Endodermal cell (in vitro differentiated cells): ENCODE measurements at regions not wholly inside any gene's neighbourhood (a gene's known extent, or its start where the extent isn't known, plus 50 kb on each side); places are given as distances from the start of the nearest gene placed in this dataset.
A peak's percentile ranks its signal among the peaks of the same experiment; 100 is the strongest.

Experiments used
- DNase-seq: peaks from one replicate; pipeline ENCODE4 v3.0.0-alpha.2; 2017
- H3K27ac ChIP-seq: 2 replicates; pipeline ENCODE4 v1.5.1; 2013; ENCODE audit warnings: mild to moderate bottlenecking, low read depth, low read length, moderate library complexity
- H3K27me3 ChIP-seq: 2 replicates; pipeline ENCODE4 v1.6.1; 2013; ENCODE audit warnings: mild to moderate bottlenecking, low read length, moderate library complexity; ENCODE audit not compliant: insufficient read depth, control insufficient read depth, poor library complexity, severe bottlenecking
- H3K36me3 ChIP-seq: 2 replicates; pipeline ENCODE4 v1.7.0; 2013; ENCODE audit warnings: mild to moderate bottlenecking, low read length, moderate library complexity; ENCODE audit not compliant: control insufficient read depth, insufficient read depth
- H3K4me1 ChIP-seq: one replicate; pipeline ENCODE4 v1.7.0; 2013; ENCODE audit warnings: low read length; ENCODE audit not compliant: control insufficient read depth, insufficient read depth
- H3K4me3 ChIP-seq: 2 replicates; pipeline ENCODE4 v1.5.1; 2013; ENCODE audit warnings: mild to moderate bottlenecking, low read length, moderate library complexity
- H3K9ac ChIP-seq: 2 replicates; pipeline ENCODE4 v1.6.1; 2013; ENCODE audit warnings: mild to moderate bottlenecking, low read length, moderate library complexity; ENCODE audit not compliant: poor library complexity, severe bottlenecking; ENCODE audit errors: extremely low read depth
- H3K9me3 ChIP-seq: 2 replicates; pipeline ENCODE4 v1.6.1; 2013; ENCODE audit warnings: mild to moderate bottlenecking, low read length, moderate library complexity; ENCODE audit not compliant: control insufficient read depth
- H3K27ac Mint-ChIP-seq: 2 replicates; pipeline ENCODE4 v1.8.0; 2020; ENCODE audit warnings: mixed read lengths
- H3K27me3 Mint-ChIP-seq: 2 replicates; pipeline ENCODE4 v1.8.0; 2021; ENCODE audit warnings: mild to moderate bottlenecking, mixed read lengths; ENCODE audit not compliant: insufficient read depth
- H3K36me3 Mint-ChIP-seq: 2 replicates; pipeline ENCODE4 v1.8.0; 2020; ENCODE audit warnings: low read depth, mixed read lengths
- H3K4me1 Mint-ChIP-seq: 2 replicates; pipeline ENCODE4 v1.8.0; 2020; ENCODE audit warnings: mixed read lengths
- H3K4me3 Mint-ChIP-seq: 2 replicates; pipeline ENCODE4 v1.8.0; 2020; ENCODE audit warnings: mild to moderate bottlenecking, moderate library complexity, mixed read lengths
- H3K9me3 Mint-ChIP-seq: 2 replicates; pipeline ENCODE4 v1.8.0; 2020; ENCODE audit warnings: mild to moderate bottlenecking, mixed read lengths
- WGBS, 2 experiments: methylation state at CpG; one replicate each; pipeline versions ENCODE4 v1.1.5 to v1.1.7; 2013; ENCODE audit warnings: missing lambda C conversion rate in 2 of 2, mixed read lengths in 1 of 2; ENCODE audit not compliant: insufficient coverage in 1 of 2, insufficient read length in 1 of 2; 5-methylcytosine and 5-hydroxymethylcytosine counted together
- TF ChIP-seq, protein P1 (sequence below): fragments of 200-600 bp; sonication (generic); conservative IDR thresholded peaks from 2 replicates; pipeline ENCODE4 v1.5.0; 2021; ENCODE audit warnings: antibody characterized with exemption, mild to moderate bottlenecking

DNA sequence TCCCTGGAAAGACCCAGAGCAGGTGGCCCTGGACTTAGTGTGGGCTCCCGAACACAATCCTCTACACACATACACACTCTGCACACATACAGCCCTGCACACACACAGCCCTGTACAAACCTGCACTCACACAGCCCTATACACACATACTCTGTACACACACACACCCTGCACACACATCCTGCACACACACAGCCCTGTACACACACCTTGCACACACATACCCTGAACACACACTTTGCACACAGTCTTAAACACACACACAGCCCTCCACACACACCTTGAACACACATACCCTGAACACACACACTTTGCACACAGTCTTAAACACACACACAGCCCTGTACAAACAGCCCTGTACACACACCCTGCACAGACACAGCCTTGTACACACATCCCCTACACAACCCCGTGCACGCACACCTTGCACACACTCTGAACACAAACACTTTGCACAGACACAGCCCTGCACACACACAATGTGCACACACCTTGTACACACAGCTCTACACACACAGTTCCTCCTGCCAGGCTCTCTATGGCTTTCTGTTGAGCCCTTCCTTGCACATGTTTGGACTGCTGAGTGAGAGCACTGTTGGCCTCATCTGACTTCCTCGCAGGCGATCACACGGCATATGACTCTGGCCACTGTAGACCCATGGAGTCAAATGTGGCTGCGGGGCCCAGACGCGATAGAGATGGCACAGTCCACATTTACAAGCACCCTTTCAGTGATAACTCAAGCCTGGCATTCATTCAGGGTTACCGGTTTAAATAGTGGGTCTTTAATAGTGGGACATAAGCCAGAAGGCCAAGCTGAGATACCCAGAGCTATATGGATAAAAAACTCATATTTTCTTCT lies 245.7 kb upstream of the IRX1 start:
- Mint-ChIP-seq H3K36me3 (no peaks in the 10 kb centered on the region), H3K4me1 (peaks cover 18% of the 10 kb centered on the region), H3K4me3 (no peak overlapping the region), H3K27me3 (peaks cover 8% of the 10 kb centered on the region), H3K9me3 (no peaks in the 10 kb centered on the region), H3K27ac (no peak overlapping the region)
- WGBS, 2 experiments = 92 to 100% methylated on average over 5 to 10 of the region's 10 CpGs
- Histone ChIP-seq H3K9ac (no peak overlapping the region), H3K4me1 (no peaks in the 10 kb centered on the region), H3K36me3 (no peaks in the 10 kb centered on the region), H3K27ac (no peak overlapping the region), H3K4me3 (no peak overlapping the region), H3K9me3 (no peaks in the 10 kb centered on the region), H3K27me3 (no peaks in the 10 kb centered on the region)
- TF ChIP-seq, protein P1, sequence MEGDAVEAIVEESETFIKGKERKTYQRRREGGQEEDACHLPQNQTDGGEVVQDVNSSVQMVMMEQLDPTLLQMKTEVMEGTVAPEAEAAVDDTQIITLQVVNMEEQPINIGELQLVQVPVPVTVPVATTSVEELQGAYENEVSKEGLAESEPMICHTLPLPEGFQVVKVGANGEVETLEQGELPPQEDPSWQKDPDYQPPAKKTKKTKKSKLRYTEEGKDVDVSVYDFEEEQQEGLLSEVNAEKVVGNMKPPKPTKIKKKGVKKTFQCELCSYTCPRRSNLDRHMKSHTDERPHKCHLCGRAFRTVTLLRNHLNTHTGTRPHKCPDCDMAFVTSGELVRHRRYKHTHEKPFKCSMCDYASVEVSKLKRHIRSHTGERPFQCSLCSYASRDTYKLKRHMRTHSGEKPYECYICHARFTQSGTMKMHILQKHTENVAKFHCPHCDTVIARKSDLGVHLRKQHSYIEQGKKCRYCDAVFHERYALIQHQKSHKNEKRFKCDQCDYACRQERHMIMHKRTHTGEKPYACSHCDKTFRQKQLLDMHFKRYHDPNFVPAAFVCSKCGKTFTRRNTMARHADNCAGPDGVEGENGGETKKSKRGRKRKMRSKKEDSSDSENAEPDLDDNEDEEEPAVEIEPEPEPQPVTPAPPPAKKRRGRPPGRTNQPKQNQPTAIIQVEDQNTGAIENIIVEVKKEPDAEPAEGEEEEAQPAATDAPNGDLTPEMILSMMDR = no peak
- peak; percentile 29 for DNase-seq

DNA sequence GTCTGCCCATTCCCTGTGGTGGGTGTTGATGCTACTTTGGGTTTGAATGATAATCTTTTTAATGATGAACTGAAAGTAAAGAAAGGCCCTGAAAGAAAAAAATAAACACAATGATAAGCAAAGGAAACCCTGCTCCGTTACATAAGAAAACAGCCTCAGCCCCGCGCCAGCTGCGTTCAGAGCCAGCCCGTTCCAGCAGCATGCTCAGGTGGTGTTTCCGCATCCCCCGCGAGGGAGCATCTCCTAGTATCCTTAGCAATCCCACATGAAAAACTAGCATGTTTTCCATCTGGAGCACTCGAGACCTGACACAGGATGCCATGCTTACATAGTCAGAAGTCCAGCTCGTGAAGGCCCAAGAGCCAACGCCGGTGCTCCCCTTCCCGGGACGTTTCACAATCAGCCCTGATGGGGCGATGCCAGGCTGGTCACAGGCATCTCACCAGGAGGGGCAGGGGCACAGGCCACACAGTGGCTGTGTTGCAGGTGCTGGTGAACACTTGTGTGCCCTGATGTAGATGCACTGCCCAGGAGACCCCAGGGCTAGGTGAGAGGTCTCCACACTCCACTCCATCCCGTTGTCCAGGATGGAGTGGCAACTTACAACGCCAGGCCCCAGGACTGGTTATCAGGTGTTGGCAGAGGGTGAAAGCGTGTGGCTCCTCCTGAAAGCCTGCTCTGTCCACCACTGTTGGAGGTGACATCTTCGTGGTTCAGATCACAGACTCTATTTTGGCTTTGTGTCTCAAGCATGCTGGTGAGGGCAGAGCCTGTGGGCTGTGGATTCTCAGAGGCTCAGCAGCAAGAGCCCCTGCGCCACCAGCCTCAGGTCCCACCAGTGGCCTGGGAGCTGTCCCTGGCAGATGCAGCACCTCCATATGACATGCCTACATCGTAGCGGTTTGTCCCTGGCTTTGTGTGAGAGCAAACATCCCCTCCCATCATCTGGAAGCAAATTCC lies 246.8 kb upstream of the IRX1 start:
- H3K4me3 Mint-ChIP-seq = no peak overlapping the region
- Histone ChIP-seq H3K4me1 (no peaks in the 10 kb centered on the region), H3K9me3 (no peaks in the 10 kb centered on the region), H3K27ac (no peak overlapping the region), H3K36me3 (no peaks in the 10 kb centered on the region), H3K4me3 (no peak overlapping the region), H3K9ac (no peak overlapping the region), H3K27me3 (no peaks in the 10 kb centered on the region)
- WGBS, 2 experiments = 91 to 92% methylated on average over 17 to 22 of the region's 22 CpGs
- no peaks in the 10 kb centered on the region for H3K36me3 Mint-ChIP-seq
- DNase-seq = peak; percentile 44
- no peaks in the 10 kb centered on the region for H3K9me3 Mint-ChIP-seq
- H3K27ac Mint-ChIP-seq = no peak overlapping the region
- peaks cover 13% of the 10 kb centered on the region for H3K4me1 Mint-ChIP-seq
- peaks cover 14% of the 10 kb centered on the region for H3K27me3 Mint-ChIP-seq
- TF ChIP-seq, protein P1 = no peak

- H3K27ac Mint-ChIP-seq = no peak overlapping the region
- DNase-seq = peak; percentile 22
- peaks cover 11% of the 10 kb centered on the region for H3K27me3 Mint-ChIP-seq
- no peak overlapping the region for H3K4me3 Mint-ChIP-seq
- no peaks in the 10 kb centered on the region for H3K9me3 Mint-ChIP-seq
- Histone ChIP-seq H3K27ac (no peak overlapping the region), H3K4me1 (no peaks in the 10 kb centered on the region), H3K36me3 (no peaks in the 10 kb centered on the region), H3K9me3 (no peaks in the 10 kb centered on the region), H3K4me3 (no peak overlapping the region), H3K27me3 (no peaks in the 10 kb centered on the region), H3K9ac (no peak overlapping the region)
- peaks cover 19% of the 10 kb centered on the region for H3K4me1 Mint-ChIP-seq
- TF ChIP-seq, protein P1 = no peak
- no peaks in the 10 kb centered on the region for H3K36me3 Mint-ChIP-seq
- WGBS, 2 experiments = 87% methylated on average over 5 of the region's 5 CpGs; no CpG with 5 or more reads in 1 of the 2 experiments
Observed at GRCh38 chr5:3347741-3348140, 247.9 kb upstream of the IRX1 start.
